SU-DHL-6 (cell line): ENCODE measurements at regions not wholly inside any gene's neighbourhood (a gene's known extent, or its start where the extent isn't known, plus 50 kb on each side); places are given as distances from the start of the nearest gene placed in this dataset.

Experiments used
- H2AFZ ChIP-seq: fragments of 200-600 bp; sonication (generic); 2 replicates; pipeline ENCODE4 v1.6.1; 2014; ENCODE audit warnings: low read depth, mild to moderate bottlenecking, moderate library complexity, mixed read lengths, antibody characterized with exemption, low read length; ENCODE audit not compliant: severe bottlenecking
- H3F3A ChIP-seq: fragments of 200-600 bp; shearing (Covaris generic); 2 replicates; pipeline ENCODE4 v1.6.0; 2016; ENCODE audit warnings: antibody characterized with exemption, mild to moderate bottlenecking; ENCODE audit not compliant: insufficient read depth
- H3K27ac ChIP-seq: fragments of 200-600 bp; sonication (generic); 2 replicates; pipeline ENCODE4 v1.5.1; 2016; ENCODE audit warnings: low read depth, mild to moderate bottlenecking, low read length, moderate library complexity, mixed read lengths
- H3K27me3 ChIP-seq: fragments of 200-600 bp; sonication (generic), shearing (Covaris generic); 2 replicates; pipeline ENCODE4 v1.6.0; 2014; ENCODE audit warnings: mild to moderate bottlenecking, low read length
- H3K36me3 ChIP-seq: fragments of 200-600 bp; sonication (generic); 2 replicates; pipeline ENCODE4 v1.6.1; 2014; ENCODE audit warnings: mild to moderate bottlenecking, low read length, mixed read lengths
- H3K4me2 ChIP-seq: fragments of 300-600, 200-600 bp; shearing (Covaris generic), sonication (generic); 2 replicates; pipeline ENCODE4 v1.6.0; 2014; ENCODE audit warnings: low read length, low read depth, mild to moderate bottlenecking; ENCODE audit not compliant: poor library complexity, severe bottlenecking
- H3K4me3 ChIP-seq: fragments of 200-600 bp; sonication (generic); 2 replicates; pipeline ENCODE4 v1.5.1; 2014; ENCODE audit warnings: antibody characterized with exemption, low read length, mild to moderate bottlenecking, mixed read lengths; ENCODE audit not compliant: insufficient read depth, poor library complexity, severe bottlenecking
- H3K79me2 ChIP-seq: fragments of 200-600 bp; sonication (generic); 2 replicates; pipeline ENCODE4 v1.6.1; 2014; ENCODE audit warnings: mild to moderate bottlenecking, low read length, moderate library complexity; ENCODE audit not compliant: insufficient read depth
- H3K9ac ChIP-seq: fragments of 200-600 bp; sonication (generic); 2 replicates; pipeline ENCODE4 v1.7.0; 2014; ENCODE audit warnings: mild to moderate bottlenecking, low read length
- H3K9me2 ChIP-seq: fragments of 200-600 bp; sonication (generic); replicated peaks from 2 replicates; pipeline ENCODE4 v1.6.1; 2014; ENCODE audit warnings: low read length; ENCODE audit not compliant: insufficient read depth
- H3K9me3 ChIP-seq: fragments of 200-600 bp; sonication (generic); 2 replicates; pipeline ENCODE4 v1.6.1; 2014; ENCODE audit warnings: low read length, mixed read lengths; ENCODE audit not compliant: insufficient read depth
- H4K20me1 ChIP-seq: fragments of 200-600 bp; sonication (generic); 2 replicates; pipeline ENCODE4 v1.6.1; 2014; ENCODE audit warnings: low read depth, mild to moderate bottlenecking, antibody characterized with exemption, low read length, moderate library complexity, mixed read lengths
- CTCF ChIP-seq: fragments of 200-600 bp; sonication (generic); IDR thresholded peaks from one replicate; pipeline ENCODE4 v1.5.1; 2017; ENCODE audit warnings: antibody characterized with exemption, mild to moderate bottlenecking, low read length, moderate library complexity; ENCODE audit not compliant: insufficient read depth, poor library complexity, severe bottlenecking
- EZH2phosphoT487 ChIP-seq: fragments of 200-600 bp; sonication (generic), shearing (Covaris generic); conservative IDR thresholded peaks from 2 replicates; pipeline ENCODE4 v1.6.1; 2018; ENCODE audit warnings: mild to moderate bottlenecking, antibody characterized with exemption, low read length, moderate library complexity, mixed read lengths

GRCh38 chr5:124203303-124203702 is 543.1 kb downstream of the ZNF608 start:
- H3K27ac ChIP-seq = no peak overlapping the region
- no peak overlapping the region for H3K4me3 ChIP-seq
- H3F3A ChIP-seq = no peaks in the 10 kb centered on the region
- no peak overlapping the region for H2AFZ ChIP-seq
- H4K20me1 ChIP-seq = no peaks in the 10 kb centered on the region
- no peak overlapping the region for H3K9ac ChIP-seq
- H3K4me2 ChIP-seq = no peak overlapping the region
- TF ChIP-seq CTCF (no peak), EZH2phosphoT487 (no peak)
- H3K27me3 ChIP-seq = no peaks in the 10 kb centered on the region
- H3K36me3 ChIP-seq = no peaks in the 10 kb centered on the region
- H3K79me2 ChIP-seq = no peaks in the 10 kb centered on the region
- no peaks in the 10 kb centered on the region for H3K9me2 ChIP-seq
- H3K9me3 ChIP-seq = peaks cover 23% of the 10 kb centered on the region; the same call in 1 of the 2 replicates

GRCh38 chr5:124200381-124200780 is 546.1 kb downstream of the ZNF608 start:
- no peaks in the 10 kb centered on the region for H3K9me2 ChIP-seq
- TF ChIP-seq EZH2phosphoT487 (no peak), CTCF (no peak)
- no peaks in the 10 kb centered on the region for H4K20me1 ChIP-seq
- H3K4me2 ChIP-seq = no peak overlapping the region
- no peak overlapping the region for H3K27ac ChIP-seq
- H3K9me3 ChIP-seq = peaks cover 23% of the 10 kb centered on the region; the same call in 1 of the 2 replicates
- H3F3A ChIP-seq = no peaks in the 10 kb centered on the region
- no peak overlapping the region for H3K4me3 ChIP-seq
- H3K27me3 ChIP-seq = no peaks in the 10 kb centered on the region
- no peak overlapping the region for H3K9ac ChIP-seq
- no peaks in the 10 kb centered on the region for H3K79me2 ChIP-seq
- no peaks in the 10 kb centered on the region for H3K36me3 ChIP-seq
- H2AFZ ChIP-seq = no peak overlapping the region

GRCh38 chr5:124199893-124200292 is 546.5 kb downstream of the ZNF608 start:
- H3F3A ChIP-seq = no peaks in the 10 kb centered on the region
- no peaks in the 10 kb centered on the region for H3K9me2 ChIP-seq
- H3K9me3 ChIP-seq = peaks cover 23% of the 10 kb centered on the region; the same call in 1 of the 2 replicates
- H3K79me2 ChIP-seq = no peaks in the 10 kb centered on the region
- no peak overlapping the region for H3K27ac ChIP-seq
- H2AFZ ChIP-seq = no peak overlapping the region
- no peaks in the 10 kb centered on the region for H3K27me3 ChIP-seq
- H3K36me3 ChIP-seq = no peaks in the 10 kb centered on the region
- no peak overlapping the region for H3K9ac ChIP-seq
- no peak overlapping the region for H3K4me2 ChIP-seq
- no peaks in the 10 kb centered on the region for H4K20me1 ChIP-seq
- no peak overlapping the region for H3K4me3 ChIP-seq
- no peak for TF ChIP-seq CTCF
- no peak for TF ChIP-seq EZH2phosphoT487
